GM10248 (cell line): ENCODE measurements at regions not wholly inside any gene's neighbourhood (a gene's known extent, or its start where the extent isn't known, plus 50 kb on each side); places are given as distances from the start of the nearest gene placed in this dataset.

Source experiments
- CTCF ChIA-PET: fragments of 300-600 bp; sonication (Branson Sonifier 250); formaldehyde crosslinking; extraction: SDS; loops from one replicate; lab custom pipeline; 2021; ENCODE audit warnings: antibody characterized with exemption; lab: Yijun Ruan, JAX
- POLR2A ChIA-PET: fragments of 350-650 bp; sonication (Branson Sonifier 250); formaldehyde crosslinking; extraction: SDS; loops from one replicate; lab custom pipeline; 2020; ENCODE audit warnings: antibody characterized with exemption; lab: Yijun Ruan, JAX
- DNase-seq: peaks from one replicate; pipeline ENCODE4 v3.0.0; 2012; ENCODE audit errors: extremely low spot score
- CTCF ChIP-seq: IDR thresholded peaks from 2 replicates; pipeline ENCODE4 v1.5.1; 2012; ENCODE audit warnings: mild to moderate bottlenecking, low read depth; ENCODE audit errors: extremely low read depth, missing control alignments, control extremely low read depth

GRCh38 chrX:69103539-69103938, 61.7 kb downstream of the PJA1 start:
- CTCF ChIA-PET: interaction anchor here (0.9 to 2.0 kb wide), 3 partner anchors 9 to 118 kb away, joined by 3 to 8 read pairs (median 3); no protein-coding TSS in a partner anchor
- POLR2A ChIA-PET: no interaction called here

GRCh38 chrX:69102612-69103194, 62.5 kb downstream of the PJA1 start:
- ChIA-PET CTCF (interaction anchor here (2.0 kb wide), 1 partner anchor 8 kb away, joined by 8 read pairs; no protein-coding TSS in a partner anchor), POLR2A (no interaction called here)
- TF ChIP-seq CTCF: no peak
- DNase-seq: no peak

More at GRCh38 chrX:69103539-69103938, 61.7 kb downstream of the PJA1 start:
- no peak for TF ChIP-seq CTCF
- DNase-seq: no peak

- DNase-seq: no peak
- CTCF ChIA-PET: interaction anchor here (2.0 kb wide), 1 partner anchor 7 kb away, joined by 8 read pairs; no protein-coding TSS in a partner anchor
- no peak for TF ChIP-seq CTCF
- POLR2A ChIA-PET: no interaction called here
Observed at GRCh38 chrX:69101683-69102251, 63.5 kb downstream of the PJA1 start.

- ChIA-PET CTCF (no interaction called here), POLR2A (no interaction called here)
- TF ChIP-seq CTCF: no peak
- DNase-seq: no peak
Observed at GRCh38 chrX:69100478-69100877, 64.8 kb downstream of the PJA1 start.

DNA sequence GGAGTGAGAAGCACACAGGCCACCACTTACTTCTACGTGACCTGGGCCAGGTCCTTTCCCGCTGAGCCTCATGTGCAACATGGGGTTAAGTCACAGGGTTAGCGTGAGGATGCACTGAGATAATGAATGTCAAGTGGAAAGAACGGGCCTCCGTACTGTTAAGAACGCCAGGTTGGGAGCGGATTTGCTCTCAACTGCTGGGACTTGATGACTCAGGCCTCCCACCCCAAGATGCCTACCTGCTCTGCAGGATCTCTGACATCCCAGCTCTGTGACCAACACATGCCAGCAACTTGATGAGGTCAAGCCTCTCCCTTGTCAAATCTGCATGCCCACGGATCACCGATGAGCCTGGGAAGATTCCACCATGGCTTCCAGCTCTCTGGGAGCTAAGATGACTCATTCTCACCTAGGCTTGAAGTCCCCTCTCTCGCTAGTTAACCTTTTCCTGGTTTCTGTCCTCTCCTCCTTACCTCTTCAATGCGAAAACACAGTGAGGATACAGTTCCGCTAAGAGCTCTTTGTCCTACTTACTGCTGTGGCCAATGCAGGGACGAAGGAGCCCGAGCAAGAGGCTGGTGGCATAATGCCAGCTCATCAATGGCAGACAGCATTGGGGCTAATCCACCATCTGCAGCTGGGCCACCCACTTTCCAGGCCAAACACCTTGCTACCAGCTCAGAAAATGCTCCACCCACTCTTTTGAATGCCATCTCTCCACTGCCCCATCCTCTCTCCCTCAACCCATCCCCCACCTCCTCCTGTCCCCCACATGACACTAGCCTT, 67.6 kb downstream of the PJA1 start:
- ChIA-PET POLR2A (no interaction called here), CTCF (no interaction called here)
- no peak for TF ChIP-seq CTCF
- DNase-seq: no peak

GRCh38 chrX:69096963-69097362, 68.3 kb downstream of the PJA1 start:
- CTCF ChIA-PET: no interaction called here
- POLR2A ChIA-PET: no interaction called here
- TF ChIP-seq CTCF: no peak
- no peak for DNase-seq
